Mesenchymal stem cell (in vitro differentiated cells and primary cell): ENCODE measurements at regions not wholly inside any gene's neighbourhood (a gene's known extent, or its start where the extent isn't known, plus 50 kb on each side); places are given as distances from the start of the nearest gene placed in this dataset.

ENCODE experiments used
- DNase-seq: peaks from one replicate; pipeline ENCODE4 v3.0.0-alpha.2; 2013
- H2AFZ ChIP-seq: one replicate; pipeline ENCODE4 v1.6.1; 2013; ENCODE audit warnings: low read depth, mild to moderate bottlenecking, control low read depth, inconsistent platforms, low read length, moderate library complexity
- H2AK5ac ChIP-seq: 2 replicates; pipeline ENCODE4 v1.6.1; 2013; ENCODE audit warnings: low read length, moderate library complexity, mild to moderate bottlenecking, inconsistent platforms; ENCODE audit not compliant: severe bottlenecking
- H2BK120ac ChIP-seq: one replicate; pipeline ENCODE4 v1.6.1; 2013; ENCODE audit warnings: low read depth, mild to moderate bottlenecking, inconsistent platforms, low read length, moderate library complexity
- H2BK12ac ChIP-seq, 2 experiments: one replicate each; pipeline ENCODE4 v1.6.1; 2013; ENCODE audit warnings: inconsistent platforms in 2 of 2, low read length in 2 of 2, mild to moderate bottlenecking in 2 of 2, moderate library complexity in 2 of 2, control low read depth in 1 of 2
- H2BK15ac ChIP-seq: one replicate; pipeline ENCODE4 v1.6.1; 2013; ENCODE audit warnings: mild to moderate bottlenecking, low read depth, inconsistent platforms; ENCODE audit not compliant: poor library complexity, severe bottlenecking
- H2BK5ac ChIP-seq: 2 replicates; pipeline ENCODE4 v1.6.1; 2013; ENCODE audit warnings: low read depth, mild to moderate bottlenecking, low read length, control low read depth, inconsistent platforms; ENCODE audit not compliant: poor library complexity, severe bottlenecking
- H3K14ac ChIP-seq, 2 experiments: one replicate each; pipeline ENCODE4 v1.6.1; 2013; ENCODE audit warnings: inconsistent platforms in 2 of 2, low read length in 2 of 2, control low read depth in 1 of 2, mild to moderate bottlenecking in 1 of 2, moderate library complexity in 1 of 2
- H3K18ac ChIP-seq, 2 experiments: one replicate each; pipeline ENCODE4 v1.6.1; 2013; ENCODE audit warnings: inconsistent platforms in 2 of 2, low read length in 2 of 2, control low read depth in 1 of 2, low read depth in 1 of 2, mild to moderate bottlenecking in 1 of 2
- H3K23ac ChIP-seq, 2 experiments: one replicate each; pipeline ENCODE4 v1.6.1; 2013; ENCODE audit warnings: inconsistent platforms in 2 of 2, low read length in 2 of 2, mild to moderate bottlenecking in 2 of 2, moderate library complexity in 2 of 2, control low read depth in 1 of 2
- H3K27ac ChIP-seq: 2 replicates; pipeline ENCODE4 v1.5.1; 2013; ENCODE audit warnings: mild to moderate bottlenecking, moderate library complexity, low read length, control low read depth, inconsistent platforms; ENCODE audit not compliant: poor library complexity, severe bottlenecking
- H3K27me3 ChIP-seq, 2 experiments: 2 replicates each; pipeline versions ENCODE4 v1.6.1 to v1.7.0; 2013; ENCODE audit warnings: low read length in 2 of 2, mild to moderate bottlenecking in 2 of 2, moderate library complexity in 2 of 2, control low read depth in 1 of 2, inconsistent platforms in 1 of 2; ENCODE audit not compliant: control insufficient read depth in 1 of 2, insufficient read depth in 1 of 2
- H3K36me3 ChIP-seq, 2 experiments: 2 replicates each; pipeline versions ENCODE4 v1.6.1 to v1.7.0; 2013; ENCODE audit warnings: low read length in 2 of 2, control low read depth in 1 of 2, inconsistent platforms in 1 of 2, low read depth in 1 of 2, mild to moderate bottlenecking in 1 of 2; ENCODE audit not compliant: insufficient read depth in 2 of 2, control insufficient read depth in 1 of 2
- H3K4ac ChIP-seq, 2 experiments: one replicate each; pipeline ENCODE4 v1.6.1; 2013; ENCODE audit warnings: inconsistent platforms in 2 of 2, low read length in 2 of 2, mild to moderate bottlenecking in 2 of 2, moderate library complexity in 2 of 2, control low read depth in 1 of 2, low read depth in 1 of 2
- H3K4me1 ChIP-seq: 2 replicates; pipeline ENCODE4 v1.6.1; 2013; ENCODE audit warnings: low read depth, low read length, control low read depth; ENCODE audit not compliant: control insufficient read depth, insufficient read depth
- H3K4me2 ChIP-seq: 2 replicates; pipeline ENCODE4 v1.6.1; 2013; ENCODE audit warnings: low read length, mild to moderate bottlenecking, inconsistent platforms; ENCODE audit not compliant: poor library complexity, severe bottlenecking
- H3K4me3 ChIP-seq, 2 experiments: 2 replicates each; pipeline versions ENCODE4 v1.5.1 to v1.7.0; 2013; ENCODE audit warnings: low read length in 2 of 2, mild to moderate bottlenecking in 2 of 2, control low read depth in 1 of 2, low read depth in 1 of 2; ENCODE audit not compliant: insufficient read depth in 1 of 2
- H3K79me1 ChIP-seq: replicated peaks from 2 replicates; pipeline ENCODE4 v1.6.1; 2013; ENCODE audit warnings: mild to moderate bottlenecking, control low read depth, low read length, inconsistent platforms; ENCODE audit not compliant: poor library complexity, severe bottlenecking
- H3K9ac ChIP-seq: 2 replicates; pipeline ENCODE4 v1.7.0; 2013; ENCODE audit warnings: mild to moderate bottlenecking, low read length, moderate library complexity
- H3K9me3 ChIP-seq: 2 replicates; pipeline ENCODE4 v1.7.0; 2013; ENCODE audit warnings: mild to moderate bottlenecking, low read length; ENCODE audit not compliant: control insufficient read depth
- H4K8ac ChIP-seq: one replicate; pipeline ENCODE4 v1.6.1; 2013; ENCODE audit warnings: inconsistent platforms, mild to moderate bottlenecking, low read length, moderate library complexity
- H4K91ac ChIP-seq: one replicate; pipeline ENCODE4 v1.6.1; 2013; ENCODE audit warnings: mild to moderate bottlenecking, low read length, inconsistent platforms
- WGBS: methylation state at CpG from one replicate; pipeline ENCODE4 v1.1.7; 2013; ENCODE audit warnings: mixed read lengths; 5-methylcytosine and 5-hydroxymethylcytosine counted together

- Histone ChIP-seq H3K9ac (peak overlapping the region; percentile 19), H3K4me3 (no peak overlapping the region), H3K4me1 (peaks cover 18% of the 10 kb centered on the region), H2AK5ac (peak overlapping the region; percentile 79), H3K9me3 (no peaks in the 10 kb centered on the region), H3K23ac (no peak overlapping the region), H2BK120ac (peak overlapping the region; percentile 92), H2BK15ac (peak overlapping the region; percentile 26), H3K27me3 (no peaks in the 10 kb centered on the region), H3K14ac (no peak overlapping the region), H3K18ac (peak overlapping the region; percentile 84 to 94), H3K79me1 (peaks cover 4% of the 10 kb centered on the region), H2BK12ac (peak overlapping the region; percentile 83 to 94), H4K8ac (peak overlapping the region; percentile 94), H3K36me3 (peaks cover 10 to 13% of the 10 kb centered on the region in 2 experiments), H3K27ac (peak overlapping the region; percentile 67), H4K91ac (peak overlapping the region; percentile 97), H2AFZ (no peak overlapping the region), H2BK5ac (no peak overlapping the region), H3K4ac (peak overlapping the region; percentile 77 to 83), H3K4me2 (peak overlapping the region; percentile 35)
- peak; percentile 81 for DNase-seq
- 15% methylated on average over 9 of the region's 9 CpGs for WGBS
Observed at GRCh38 chr1:39132505-39133339, 71.8 kb upstream of the MACF1 start.

- H3K14ac ChIP-seq: no peak overlapping the region
- no peak overlapping the region for H2AFZ ChIP-seq
- H4K91ac ChIP-seq: peak overlapping the region; percentile 97
- H3K4me3 ChIP-seq: no peak overlapping the region
- no peak overlapping the region for H2BK120ac ChIP-seq
- no peaks in the 10 kb centered on the region for H3K27me3 ChIP-seq
- DNase-seq: no peak
- no CpG with 5 or more reads among the region's 1 CpG for WGBS
- peak overlapping the region; percentile 37 to 83 for H2BK12ac ChIP-seq
- peaks cover 4% of the 10 kb centered on the region for H3K79me1 ChIP-seq
- H3K4me1 ChIP-seq: peaks cover 16% of the 10 kb centered on the region
- peaks cover 7 to 13% of the 10 kb centered on the region in 2 experiments for H3K36me3 ChIP-seq
- peak overlapping the region; percentile 79 for H2AK5ac ChIP-seq
- no peak overlapping the region for H3K9ac ChIP-seq
- H2BK5ac ChIP-seq: no peak overlapping the region
- H3K4me2 ChIP-seq: no peak overlapping the region
- peak overlapping the region; percentile 94 for H4K8ac ChIP-seq
- H3K27ac ChIP-seq: peak overlapping the region; percentile 67
- H2BK15ac ChIP-seq: no peak overlapping the region
- H3K23ac ChIP-seq: no peak overlapping the region
- H3K9me3 ChIP-seq: no peaks in the 10 kb centered on the region
- H3K18ac ChIP-seq: peak overlapping the region; percentile 84 to 94
- H3K4ac ChIP-seq: peak overlapping the region; percentile 74 to 77
Observed at GRCh38 chr1:39133340-39133684, 71.2 kb upstream of the MACF1 start.

DNA sequence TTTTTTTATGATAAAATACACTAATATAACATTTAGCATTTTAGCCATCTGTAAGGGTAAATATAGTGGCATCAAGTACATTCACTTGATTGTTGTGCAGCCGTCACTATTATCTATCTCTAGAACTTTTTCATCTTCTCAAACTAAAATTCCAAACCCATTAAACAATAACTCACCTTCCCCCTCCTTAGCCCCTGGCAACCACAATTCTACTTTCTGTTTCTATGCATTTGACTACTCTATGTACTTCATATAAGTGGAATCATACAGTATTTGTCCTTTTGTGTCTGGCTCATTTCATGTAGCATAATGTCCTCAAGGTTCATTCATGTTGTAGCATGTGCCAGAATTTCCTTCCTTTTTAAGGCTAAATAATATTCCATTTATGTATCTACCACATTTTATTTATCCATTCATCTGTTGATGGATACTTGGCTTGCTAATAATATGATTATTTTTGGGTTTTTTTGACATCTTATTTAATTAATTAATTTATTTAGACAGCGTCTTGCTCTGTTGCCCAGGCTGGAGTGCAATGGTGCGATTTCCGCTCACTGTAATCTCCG is 69.6 kb upstream of the MACF1 start:
- H3K4me1 ChIP-seq: peaks cover 14% of the 10 kb centered on the region
- H2BK5ac ChIP-seq: no peak overlapping the region
- H3K79me1 ChIP-seq: peaks cover 4% of the 10 kb centered on the region
- no peak overlapping the region for H2AFZ ChIP-seq
- H3K27me3 ChIP-seq: no peaks in the 10 kb centered on the region
- no peaks in the 10 kb centered on the region for H3K9me3 ChIP-seq
- no peak overlapping the region for H3K9ac ChIP-seq
- H3K4me3 ChIP-seq: no peak overlapping the region
- H4K8ac ChIP-seq: no peak overlapping the region
- no peak overlapping the region for H2AK5ac ChIP-seq
- peaks cover 7 to 9% of the 10 kb centered on the region in 2 experiments for H3K36me3 ChIP-seq
- H2BK12ac ChIP-seq: no peak overlapping the region
- H3K4me2 ChIP-seq: no peak overlapping the region
- no peak overlapping the region for H2BK15ac ChIP-seq
- H3K14ac ChIP-seq: no peak overlapping the region
- 98% methylated on average over 5 of the region's 5 CpGs for WGBS
- no peak overlapping the region for H3K27ac ChIP-seq
- no peak overlapping the region for H3K18ac ChIP-seq
- no peak overlapping the region for H4K91ac ChIP-seq
- no peak overlapping the region for H3K23ac ChIP-seq
- no peak for DNase-seq
- no peak overlapping the region for H3K4ac ChIP-seq
- H2BK120ac ChIP-seq: no peak overlapping the region

GRCh38 chr1:39136638-39137037 is 67.9 kb upstream of the MACF1 start:
- Histone ChIP-seq H3K27ac (no peak overlapping the region), H3K9ac (no peak overlapping the region), H2BK120ac (no peak overlapping the region), H2AK5ac (no peak overlapping the region), H3K14ac (no peak overlapping the region), H3K18ac (no peak overlapping the region), H3K27me3 (no peaks in the 10 kb centered on the region), H3K4me3 (no peak overlapping the region), H4K91ac (no peak overlapping the region), H3K4me2 (no peak overlapping the region), H3K4ac (no peak overlapping the region), H3K36me3 (peaks cover 4 to 9% of the 10 kb centered on the region in 2 experiments), H3K9me3 (no peaks in the 10 kb centered on the region), H2BK12ac (peak overlapping the region in 1 of 2 experiments; percentile 30), H3K23ac (no peak overlapping the region), H3K79me1 (peaks cover 4% of the 10 kb centered on the region), H2AFZ (no peak overlapping the region), H2BK5ac (no peak overlapping the region), H3K4me1 (peaks cover 15% of the 10 kb centered on the region), H4K8ac (no peak overlapping the region), H2BK15ac (no peak overlapping the region)
- DNase-seq: no peak
- WGBS: 93% methylated on average over 2 of the region's 2 CpGs
